ENCODE measurements at regions not wholly inside any gene's neighbourhood (a gene's known extent, or its start where the extent isn't known, plus 50 kb on each side); places are given as distances from the start of the nearest gene placed in this dataset.

DNA sequence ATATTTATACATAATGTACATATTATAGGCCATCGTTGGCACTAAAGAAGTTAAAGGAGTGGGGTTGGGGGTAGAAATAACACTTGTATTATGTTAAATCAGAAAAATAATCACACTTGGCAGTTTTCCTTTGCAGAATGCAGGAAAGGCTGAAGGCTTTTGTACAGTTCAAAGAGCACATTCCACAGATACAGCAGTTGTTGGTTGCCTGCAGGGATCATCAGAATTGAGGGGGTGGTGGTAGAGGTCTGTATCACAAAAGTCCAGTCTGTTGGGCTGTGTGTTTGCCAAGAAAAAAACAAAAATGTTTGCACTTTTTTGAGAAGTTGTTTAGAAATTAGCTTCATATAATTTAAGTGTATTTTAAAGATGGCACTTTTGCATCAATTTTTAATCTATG lies 231.8 kb upstream of the FOXP2 start:
- no peak for TF ChIP-seq FOXM1 (IDR thresholded peaks at IDR 0.05; ENCODE audit: low read depth)
- TF ChIP-seq, protein P1, sequence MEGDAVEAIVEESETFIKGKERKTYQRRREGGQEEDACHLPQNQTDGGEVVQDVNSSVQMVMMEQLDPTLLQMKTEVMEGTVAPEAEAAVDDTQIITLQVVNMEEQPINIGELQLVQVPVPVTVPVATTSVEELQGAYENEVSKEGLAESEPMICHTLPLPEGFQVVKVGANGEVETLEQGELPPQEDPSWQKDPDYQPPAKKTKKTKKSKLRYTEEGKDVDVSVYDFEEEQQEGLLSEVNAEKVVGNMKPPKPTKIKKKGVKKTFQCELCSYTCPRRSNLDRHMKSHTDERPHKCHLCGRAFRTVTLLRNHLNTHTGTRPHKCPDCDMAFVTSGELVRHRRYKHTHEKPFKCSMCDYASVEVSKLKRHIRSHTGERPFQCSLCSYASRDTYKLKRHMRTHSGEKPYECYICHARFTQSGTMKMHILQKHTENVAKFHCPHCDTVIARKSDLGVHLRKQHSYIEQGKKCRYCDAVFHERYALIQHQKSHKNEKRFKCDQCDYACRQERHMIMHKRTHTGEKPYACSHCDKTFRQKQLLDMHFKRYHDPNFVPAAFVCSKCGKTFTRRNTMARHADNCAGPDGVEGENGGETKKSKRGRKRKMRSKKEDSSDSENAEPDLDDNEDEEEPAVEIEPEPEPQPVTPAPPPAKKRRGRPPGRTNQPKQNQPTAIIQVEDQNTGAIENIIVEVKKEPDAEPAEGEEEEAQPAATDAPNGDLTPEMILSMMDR (IDR thresholded peaks at IDR 0.05): no peak
- TF ChIP-seq RXRA (IDR thresholded peaks at IDR 0.05; ENCODE audit: borderline replicate concordance, low read depth): no peak
- TF ChIP-seq EZH2phosphoT487 (IDR thresholded peaks at IDR 0.05; ENCODE audit: borderline replicate concordance, low read depth): no peak
- no peak for TF ChIP-seq RCOR1 (IDR thresholded peaks at IDR 0.05; ENCODE audit: low read length)
- TF ChIP-seq, protein P2, sequence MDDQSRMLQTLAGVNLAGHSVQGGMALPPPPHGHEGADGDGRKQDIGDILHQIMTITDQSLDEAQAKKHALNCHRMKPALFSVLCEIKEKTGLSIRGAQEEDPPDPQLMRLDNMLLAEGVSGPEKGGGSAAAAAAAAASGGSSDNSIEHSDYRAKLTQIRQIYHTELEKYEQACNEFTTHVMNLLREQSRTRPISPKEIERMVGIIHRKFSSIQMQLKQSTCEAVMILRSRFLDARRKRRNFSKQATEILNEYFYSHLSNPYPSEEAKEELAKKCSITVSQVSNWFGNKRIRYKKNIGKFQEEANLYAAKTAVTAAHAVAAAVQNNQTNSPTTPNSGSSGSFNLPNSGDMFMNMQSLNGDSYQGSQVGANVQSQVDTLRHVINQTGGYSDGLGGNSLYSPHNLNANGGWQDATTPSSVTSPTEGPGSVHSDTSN (IDR thresholded peaks at IDR 0.05): no peak
- TF ChIP-seq SIN3A (IDR thresholded peaks at IDR 0.05; ENCODE audit: borderline replicate concordance, low read depth, low read length): no peak
- TF ChIP-seq MAX (IDR thresholded peaks at IDR 0.05; ENCODE audit: low read depth): no peak
- TF ChIP-seq NRF1 (IDR thresholded peaks at IDR 0.05; ENCODE audit: low read depth, low read length): no peak
- no peak for TF ChIP-seq RAD21 (IDR thresholded peaks at IDR 0.05; ENCODE audit: low read length)
- TF ChIP-seq NFIC (IDR thresholded peaks at IDR 0.05; ENCODE audit: borderline replicate concordance): no peak
- no peak for TF ChIP-seq POLR2AphosphoS5 (IDR thresholded peaks at IDR 0.05; ENCODE audit: low read depth, low read length)

All from SK-N-SH (cell line).